Parathyroid adenoma (tissue), 2 donors: ENCODE measurements at regions not wholly inside any gene's neighbourhood (a gene's known extent, or its start where the extent isn't known, plus 50 kb on each side); places are given as distances from the start of the nearest gene placed in this dataset.

ENCODE experiments used
- H2AFZ ChIP-seq: fragments of 300-600 bp; sonication (generic); one replicate; pipeline ENCODE4 v1.7.0; 2017; ENCODE audit warnings: antibody characterized with exemption, mild to moderate bottlenecking
- H3K27ac ChIP-seq: fragments of 300-600 bp; sonication (generic); one replicate; pipeline ENCODE4 v1.7.0; 2017
- H3K27me3 ChIP-seq: fragments of 300-600 bp; sonication (generic); one replicate; pipeline ENCODE4 v1.7.0; 2017; ENCODE audit warnings: low read length; ENCODE audit not compliant: control insufficient read depth, insufficient read depth
- H3K36me3 ChIP-seq: fragments of 300-600 bp; sonication (generic); one replicate; pipeline ENCODE4 v1.7.0; 2017; ENCODE audit warnings: low read length; ENCODE audit not compliant: control insufficient read depth, insufficient read depth
- H3K4me1 ChIP-seq: fragments of 300-600 bp; sonication (generic); one replicate; pipeline ENCODE4 v1.7.0; 2017; ENCODE audit warnings: control low read depth
- H3K4me2 ChIP-seq: fragments of 300-600 bp; sonication (generic); one replicate; pipeline ENCODE4 v1.7.0; 2017; ENCODE audit warnings: low read length
- H3K4me3 ChIP-seq: fragments of 300-600 bp; sonication (generic); one replicate; pipeline ENCODE4 v1.7.0; 2017; ENCODE audit warnings: low read depth, low read length
- H3K79me2 ChIP-seq: fragments of 300-600 bp; sonication (generic); one replicate; pipeline ENCODE4 v1.7.0; 2017; ENCODE audit warnings: control low read depth
- H3K9ac ChIP-seq: fragments of 300-600 bp; sonication (generic); one replicate; pipeline ENCODE4 v1.7.0; 2017; ENCODE audit warnings: mild to moderate bottlenecking
- H3K9me3 ChIP-seq: fragments of 300-600 bp; sonication (generic); one replicate; pipeline ENCODE4 v1.7.0; 2017; ENCODE audit warnings: low read length; ENCODE audit not compliant: control insufficient read depth
- TF ChIP-seq, protein P1 (sequence below): fragments of 300-600 bp; sonication (generic); IDR thresholded peaks from one replicate; pipeline ENCODE4 v1.7.0; 2017; ENCODE audit warnings: antibody characterized with exemption, mild to moderate bottlenecking
- donor health status: primary hyperparathyroidism.

DNA sequence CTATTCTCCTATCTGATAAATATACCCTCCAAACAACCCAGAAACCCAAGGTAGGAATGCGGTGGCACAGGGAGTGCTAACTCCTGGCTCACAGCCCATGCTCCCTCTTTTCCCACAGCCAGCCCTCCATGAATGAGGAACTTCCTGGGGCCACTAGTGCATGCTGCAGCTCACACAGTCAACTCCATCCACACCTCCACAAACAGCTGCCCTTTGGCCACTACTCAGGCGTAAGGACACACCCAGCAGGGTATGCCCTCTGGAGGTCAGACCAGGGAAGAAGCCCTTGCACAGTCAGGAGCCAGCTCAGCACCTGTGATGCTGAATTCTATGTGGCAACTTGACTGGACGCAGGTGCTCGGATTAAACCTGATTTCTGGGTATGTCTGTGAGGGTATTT is 85.2 kb upstream of the PIK3CG start:
- Histone ChIP-seq H3K27me3 (no peaks in the 10 kb centered on the region), H2AFZ (peak overlapping the region; percentile 34), H3K4me1 (no peaks in the 10 kb centered on the region), H3K4me2 (no peak overlapping the region), H3K79me2 (no peaks in the 10 kb centered on the region), H3K9ac (no peak overlapping the region), H3K9me3 (no peaks in the 10 kb centered on the region), H3K27ac (no peak overlapping the region), H3K36me3 (no peaks in the 10 kb centered on the region), H3K4me3 (no peak overlapping the region)
- TF ChIP-seq, protein P1, sequence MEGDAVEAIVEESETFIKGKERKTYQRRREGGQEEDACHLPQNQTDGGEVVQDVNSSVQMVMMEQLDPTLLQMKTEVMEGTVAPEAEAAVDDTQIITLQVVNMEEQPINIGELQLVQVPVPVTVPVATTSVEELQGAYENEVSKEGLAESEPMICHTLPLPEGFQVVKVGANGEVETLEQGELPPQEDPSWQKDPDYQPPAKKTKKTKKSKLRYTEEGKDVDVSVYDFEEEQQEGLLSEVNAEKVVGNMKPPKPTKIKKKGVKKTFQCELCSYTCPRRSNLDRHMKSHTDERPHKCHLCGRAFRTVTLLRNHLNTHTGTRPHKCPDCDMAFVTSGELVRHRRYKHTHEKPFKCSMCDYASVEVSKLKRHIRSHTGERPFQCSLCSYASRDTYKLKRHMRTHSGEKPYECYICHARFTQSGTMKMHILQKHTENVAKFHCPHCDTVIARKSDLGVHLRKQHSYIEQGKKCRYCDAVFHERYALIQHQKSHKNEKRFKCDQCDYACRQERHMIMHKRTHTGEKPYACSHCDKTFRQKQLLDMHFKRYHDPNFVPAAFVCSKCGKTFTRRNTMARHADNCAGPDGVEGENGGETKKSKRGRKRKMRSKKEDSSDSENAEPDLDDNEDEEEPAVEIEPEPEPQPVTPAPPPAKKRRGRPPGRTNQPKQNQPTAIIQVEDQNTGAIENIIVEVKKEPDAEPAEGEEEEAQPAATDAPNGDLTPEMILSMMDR = peak; percentile 28

GRCh38 chr7:106781007-106781406 is 84.1 kb upstream of the PIK3CG start:
- Histone ChIP-seq H3K4me1 (no peaks in the 10 kb centered on the region), H3K27ac (no peak overlapping the region), H3K9ac (no peak overlapping the region), H3K4me3 (no peak overlapping the region), H3K79me2 (no peaks in the 10 kb centered on the region), H2AFZ (no peak overlapping the region), H3K4me2 (no peak overlapping the region), H3K27me3 (no peaks in the 10 kb centered on the region), H3K9me3 (no peaks in the 10 kb centered on the region), H3K36me3 (no peaks in the 10 kb centered on the region)
- TF ChIP-seq, protein P1 = no peak

DNA sequence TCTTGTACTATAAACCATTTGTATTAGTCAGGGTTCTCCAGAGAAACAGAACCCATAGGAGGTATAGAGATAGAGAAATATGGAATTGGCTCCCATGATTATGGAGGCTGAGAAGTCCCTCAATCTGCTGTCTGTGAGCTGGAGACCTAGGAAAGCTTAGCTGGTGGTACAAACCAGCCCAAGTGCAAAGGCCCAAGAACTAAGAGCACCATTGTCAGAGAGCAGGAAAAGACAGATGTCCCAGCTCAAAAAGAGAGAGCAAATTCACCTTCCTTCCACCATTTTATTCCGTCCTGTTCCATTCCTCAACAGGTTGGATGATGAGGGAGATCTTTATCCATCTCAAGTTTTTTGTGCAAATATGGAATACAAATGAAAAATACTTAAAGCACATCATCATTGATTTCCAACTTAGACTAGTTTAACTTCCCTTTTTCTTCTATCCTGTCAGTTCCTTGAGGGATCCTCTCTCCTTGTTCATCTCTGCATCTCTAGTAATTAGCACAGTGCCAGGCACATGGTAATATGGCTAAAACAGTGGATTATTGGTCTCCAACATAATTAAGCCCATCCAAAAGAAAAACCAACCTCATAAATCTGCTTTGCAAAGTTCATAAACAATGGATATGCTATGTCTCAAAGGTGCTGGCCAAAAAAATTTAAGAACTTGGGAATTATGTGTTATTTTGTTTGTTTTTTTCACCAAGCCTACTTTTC is 83.1 kb upstream of the PIK3CG start:
- TF ChIP-seq, protein P1 = no peak
- Histone ChIP-seq H3K4me2 (no peak overlapping the region), H3K27ac (no peak overlapping the region), H3K9ac (no peak overlapping the region), H3K36me3 (no peaks in the 10 kb centered on the region), H3K27me3 (no peaks in the 10 kb centered on the region), H3K4me3 (no peak overlapping the region), H3K9me3 (no peaks in the 10 kb centered on the region), H2AFZ (no peak overlapping the region), H3K79me2 (no peaks in the 10 kb centered on the region), H3K4me1 (no peaks in the 10 kb centered on the region)

DNA sequence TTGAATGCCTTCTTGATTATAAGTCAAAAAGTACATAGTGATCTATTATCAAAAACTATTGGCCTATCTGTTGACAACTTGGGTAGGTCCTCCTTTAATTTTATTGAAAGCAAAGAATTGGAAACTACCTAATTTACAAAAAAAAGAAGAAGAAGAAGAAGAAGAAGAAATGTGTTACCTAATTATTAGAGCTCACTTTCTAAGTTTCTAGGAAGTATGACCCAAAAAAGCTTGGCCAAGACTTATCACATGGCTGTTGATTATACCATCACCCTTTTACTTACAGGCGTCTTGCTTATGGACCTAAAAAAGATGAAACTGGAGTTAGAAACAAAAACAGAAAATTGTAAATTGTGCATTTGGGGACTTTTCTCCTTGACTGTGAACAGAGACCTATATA is 81.8 kb upstream of the PIK3CG start:
- TF ChIP-seq, protein P1 = no peak

GRCh38 chr7:106788637-106789036 is 76.4 kb upstream of the PIK3CG start:
- no peak overlapping the region for H3K27ac ChIP-seq
- no peak overlapping the region for H3K4me2 ChIP-seq
- H3K4me3 ChIP-seq = no peak overlapping the region
- no peaks in the 10 kb centered on the region for H3K79me2 ChIP-seq
- H3K36me3 ChIP-seq = no peaks in the 10 kb centered on the region
- no peaks in the 10 kb centered on the region for H3K27me3 ChIP-seq
- TF ChIP-seq, protein P1 = no peak
- H3K9me3 ChIP-seq = no peaks in the 10 kb centered on the region
- H2AFZ ChIP-seq = no peak overlapping the region
- no peak overlapping the region for H3K9ac ChIP-seq
- no peaks in the 10 kb centered on the region for H3K4me1 ChIP-seq

More for the DNA sequence above, 81.8 kb upstream of the PIK3CG start:
- H3K4me2 ChIP-seq = no peak overlapping the region
- no peaks in the 10 kb centered on the region for H3K9me3 ChIP-seq
- no peaks in the 10 kb centered on the region for H3K4me1 ChIP-seq
- no peak overlapping the region for H3K27ac ChIP-seq
- no peaks in the 10 kb centered on the region for H3K36me3 ChIP-seq
- H3K4me3 ChIP-seq = no peak overlapping the region
- no peak overlapping the region for H2AFZ ChIP-seq
- no peak overlapping the region for H3K9ac ChIP-seq
- no peaks in the 10 kb centered on the region for H3K27me3 ChIP-seq
- no peaks in the 10 kb centered on the region for H3K79me2 ChIP-seq
